GM23338 (cell line): ENCODE measurements at regions not wholly inside any gene's neighbourhood (a gene's known extent, or its start where the extent isn't known, plus 50 kb on each side); places are given as distances from the start of the nearest gene placed in this dataset.

Experiments used
- ATAC-seq: fragments of 200-7000 bp; cut with Tn5 transposase; 3 replicates; pipeline ENCODE4 v1.9.1; 2020
- DNase-seq: peaks from one replicate; pipeline ENCODE4 v3.0.0-alpha.2; 2015; ENCODE audit warnings: low spot score
- H2AFZ ChIP-seq: fragments of 200-600 bp; sonication (generic); 2 replicates; pipeline ENCODE4 v1.8.0; 2016; ENCODE audit warnings: antibody characterized with exemption, mild to moderate bottlenecking, moderate library complexity
- H3F3A ChIP-seq: fragments of 200-600 bp; sonication (generic); replicated peaks from 2 replicates; pipeline ENCODE4 v1.8.0; 2017; ENCODE audit warnings: antibody characterized with exemption, mixed run types, low read depth
- H3K27ac ChIP-seq: fragments of 200-600 bp; sonication (generic); 2 replicates; pipeline ENCODE4 v1.6.1; 2016; ENCODE audit warnings: low read depth
- H3K27me3 ChIP-seq: fragments of 200-600 bp; sonication (generic); 2 replicates; pipeline ENCODE4 v1.8.0; 2016; ENCODE audit warnings: mild to moderate bottlenecking, mixed run types, moderate library complexity; ENCODE audit not compliant: insufficient read depth
- H3K36me3 ChIP-seq: fragments of 200-600 bp; sonication (generic); 2 replicates; pipeline ENCODE4 v1.8.0; 2016; ENCODE audit warnings: mild to moderate bottlenecking; ENCODE audit not compliant: insufficient read depth
- H3K4me1 ChIP-seq: fragments of 200-600 bp; sonication (generic); 2 replicates; pipeline ENCODE4 v1.8.0; 2016; ENCODE audit warnings: mild to moderate bottlenecking, moderate library complexity; ENCODE audit not compliant: insufficient read depth
- H3K4me2 ChIP-seq: fragments of 200-600 bp; sonication (generic); 2 replicates; pipeline ENCODE4 v1.7.1; 2017; ENCODE audit warnings: mixed run types
- H3K4me3 ChIP-seq: fragments of 200-600 bp; sonication (generic); 2 replicates; pipeline ENCODE4 v1.6.1; 2016; ENCODE audit warnings: mixed run types
- H3K79me2 ChIP-seq: fragments of 200-600 bp; sonication (generic); replicated peaks from 2 replicates; pipeline ENCODE4 v1.8.0; 2017; ENCODE audit warnings: mild to moderate bottlenecking; ENCODE audit not compliant: insufficient read depth
- H3K9me2 ChIP-seq: fragments of 200-600 bp; sonication (generic); 2 replicates; pipeline ENCODE4 v1.8.0; 2017; ENCODE audit not compliant: insufficient read depth
- H4K20me1 ChIP-seq: fragments of 200-600 bp; sonication (generic); replicated peaks from 2 replicates; pipeline ENCODE4 v1.8.0; 2017; ENCODE audit warnings: mild to moderate bottlenecking; ENCODE audit not compliant: insufficient read depth
- H3K27ac Mint-ChIP-seq: 2 replicates; pipeline ENCODE4 v1.8.0; 2020; ENCODE audit warnings: inconsistent platforms, mild to moderate bottlenecking, moderate library complexity, mixed read lengths
- H3K27me3 Mint-ChIP-seq: 3 replicates; pipeline ENCODE4 v1.8.0; 2022; ENCODE audit warnings: low read depth, mild to moderate bottlenecking, moderate library complexity, mixed read lengths, inconsistent platforms; ENCODE audit not compliant: insufficient read depth, poor library complexity
- H3K36me3 Mint-ChIP-seq: 3 replicates; pipeline ENCODE4 v1.8.0; 2021; ENCODE audit warnings: low read depth, mild to moderate bottlenecking, inconsistent platforms, moderate library complexity, mixed read lengths
- H3K4me1 Mint-ChIP-seq: 3 replicates; pipeline ENCODE4 v1.8.0; 2020; ENCODE audit warnings: mild to moderate bottlenecking, inconsistent platforms, mixed read lengths
- H3K4me3 Mint-ChIP-seq: 3 replicates; pipeline ENCODE4 v1.8.0; 2021; ENCODE audit warnings: moderate library complexity, mild to moderate bottlenecking, inconsistent platforms, mixed read lengths
- H3K9me3 Mint-ChIP-seq: 3 replicates; pipeline ENCODE4 v1.8.0; 2020; ENCODE audit warnings: moderate library complexity, mild to moderate bottlenecking, inconsistent platforms, mixed read lengths
- CREB1 ChIP-seq: fragments of 250-450 bp; sonication (Bioruptor Pico); IDR thresholded peaks from 2 replicates; pipeline ENCODE4 v1.5.0; 2020; ENCODE audit warnings: low read depth, mild to moderate bottlenecking, moderate library complexity
- CTCF ChIP-seq, 2 experiments: fragments of 200-600 bp in 1 of 2; sonication (generic) in 1 of 2; conservative IDR thresholded peaks; 2 replicates each; pipeline versions ENCODE4 v1.5.1 to v1.6.1; 2016 to 2017; ENCODE audit warnings: antibody characterized with exemption in 2 of 2, low read depth in 2 of 2, mild to moderate bottlenecking in 2 of 2, moderate library complexity in 1 of 2
- ETS1 ChIP-seq: IDR thresholded peaks from 2 replicates; pipeline ENCODE4 v1.6.1; 2016; ENCODE audit warnings: antibody characterized with exemption
- EZH2 ChIP-seq: fragments of 200-600 bp; sonication (generic); IDR thresholded peaks from one replicate; pipeline ENCODE4 v1.8.0; 2017; ENCODE audit warnings: antibody characterized with exemption, mild to moderate bottlenecking, low read depth; ENCODE audit not compliant: unreplicated experiment
- EZH2phosphoT487 ChIP-seq: fragments of 200-600 bp; sonication (generic); IDR thresholded peaks from one replicate; pipeline ENCODE4 v1.8.1; 2018; ENCODE audit warnings: antibody characterized with exemption; ENCODE audit not compliant: unreplicated experiment
- JUNB ChIP-seq: IDR thresholded peaks from one replicate; pipeline ENCODE4 v1.6.1; 2016; ENCODE audit warnings: antibody characterized with exemption; ENCODE audit not compliant: unreplicated experiment
- NANOG ChIP-seq: IDR thresholded peaks from 2 replicates; pipeline ENCODE4 v1.6.1; 2016; ENCODE audit warnings: antibody characterized with exemption, borderline replicate concordance
- POLR2AphosphoS5 ChIP-seq: IDR thresholded peaks from 2 replicates; pipeline ENCODE4 v1.6.1; 2016; ENCODE audit warnings: antibody characterized with exemption, low read depth
- REST ChIP-seq: IDR thresholded peaks from one replicate; pipeline ENCODE4 v1.6.1; 2018; ENCODE audit warnings: antibody characterized with exemption; ENCODE audit not compliant: unreplicated experiment
- ZNF114 ChIP-seq: fragments of 250-450 bp; sonication (Bioruptor Pico); IDR thresholded peaks from 2 replicates; pipeline ENCODE4 v1.5.0; 2020; ENCODE audit warnings: mild to moderate bottlenecking, moderate library complexity
- ZNF462 ChIP-seq: fragments of 250-450 bp; sonication (Bioruptor Pico); IDR thresholded peaks from 2 replicates; pipeline ENCODE4 v1.5.0; 2020; ENCODE audit warnings: mild to moderate bottlenecking, moderate library complexity

- Histone ChIP-seq H3F3A (no peaks in the 10 kb centered on the region), H3K4me1 (no peaks in the 10 kb centered on the region), H3K27me3 (no peaks in the 10 kb centered on the region), H3K4me2 (no peak overlapping the region), H3K79me2 (no peaks in the 10 kb centered on the region), H3K27ac (no peak overlapping the region), H3K36me3 (no peaks in the 10 kb centered on the region), H2AFZ (no peak overlapping the region), H4K20me1 (no peaks in the 10 kb centered on the region), H3K4me3 (no peak overlapping the region), H3K9me2 (no peaks in the 10 kb centered on the region)
- Mint-ChIP-seq H3K4me1 (no peaks in the 10 kb centered on the region), H3K27ac (no peak overlapping the region), H3K36me3 (peaks cover 8% of the 10 kb centered on the region; the same call in 2 of the 3 replicates), H3K9me3 (peaks cover 32% of the 10 kb centered on the region), H3K27me3 (no peaks in the 10 kb centered on the region), H3K4me3 (no peak overlapping the region)
- DNase-seq, result no peak
- ATAC-seq, result no peak
- TF ChIP-seq POLR2AphosphoS5, result no peak
- no peak for TF ChIP-seq CTCF (conservative IDR thresholded peaks at IDR 0.05; ENCODE audit: low read depth in 2 of 2)
- TF ChIP-seq EZH2, result no peak
- TF ChIP-seq ZNF114 (CRISPR knock-in tag), result no peak
- TF ChIP-seq EZH2phosphoT487, result no peak
- TF ChIP-seq NANOG, result no peak
- TF ChIP-seq ETS1, result no peak
- TF ChIP-seq ZNF462, result no peak
- TF ChIP-seq REST, result no peak
- TF ChIP-seq JUNB, result no peak
- TF ChIP-seq CREB1, result no peak
These were observed 355.1 kb downstream of the KCNN2 start for GRCh38 chr5:114716955-114717354.
